ENCODE measurements at regions not wholly inside any gene's neighbourhood (a gene's known extent, or its start where the extent isn't known, plus 50 kb on each side); places are given as distances from the start of the nearest gene placed in this dataset.
A peak's percentile ranks its signal among the peaks of the same experiment; 100 is the strongest.

DNA sequence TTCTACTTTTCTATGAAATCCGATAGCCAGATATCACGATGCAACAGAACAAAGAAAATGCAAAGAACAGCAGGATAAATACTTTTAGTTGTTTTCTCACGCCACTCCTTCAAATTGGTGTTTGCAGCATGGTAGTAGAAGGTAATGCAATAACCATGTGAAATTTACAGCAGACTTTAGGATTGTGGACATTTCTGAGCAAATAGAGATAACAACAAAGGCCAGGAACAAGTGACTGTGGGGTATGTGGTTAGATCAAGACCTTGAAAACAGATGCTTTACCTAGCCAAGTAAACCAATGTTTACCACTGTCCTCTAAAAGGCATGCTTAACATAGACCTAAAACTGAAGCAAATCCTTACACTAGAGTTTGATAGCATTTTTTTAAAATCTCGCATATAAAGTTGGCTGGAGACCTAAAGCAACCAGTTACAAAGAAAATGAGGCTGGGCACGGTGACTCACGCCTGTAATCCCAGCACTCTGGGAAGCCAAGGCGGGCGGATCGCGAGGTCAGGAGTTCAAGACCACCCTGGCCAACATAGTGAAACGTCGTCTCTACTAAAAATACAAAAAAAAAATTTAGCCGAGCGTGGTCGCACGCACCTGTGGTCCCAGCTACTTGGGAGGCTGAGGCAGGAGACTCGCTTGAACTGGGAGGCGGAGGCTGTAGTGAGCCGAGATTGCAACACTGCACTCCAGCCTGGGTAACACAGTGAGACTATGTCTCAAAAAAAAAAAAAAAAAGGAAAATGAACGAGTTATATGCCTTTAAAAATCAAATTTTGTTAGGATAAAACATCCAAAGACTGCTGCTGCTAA is 123.2 kb upstream of the FOXN3 start:
- TF ChIP-seq, protein P1, sequence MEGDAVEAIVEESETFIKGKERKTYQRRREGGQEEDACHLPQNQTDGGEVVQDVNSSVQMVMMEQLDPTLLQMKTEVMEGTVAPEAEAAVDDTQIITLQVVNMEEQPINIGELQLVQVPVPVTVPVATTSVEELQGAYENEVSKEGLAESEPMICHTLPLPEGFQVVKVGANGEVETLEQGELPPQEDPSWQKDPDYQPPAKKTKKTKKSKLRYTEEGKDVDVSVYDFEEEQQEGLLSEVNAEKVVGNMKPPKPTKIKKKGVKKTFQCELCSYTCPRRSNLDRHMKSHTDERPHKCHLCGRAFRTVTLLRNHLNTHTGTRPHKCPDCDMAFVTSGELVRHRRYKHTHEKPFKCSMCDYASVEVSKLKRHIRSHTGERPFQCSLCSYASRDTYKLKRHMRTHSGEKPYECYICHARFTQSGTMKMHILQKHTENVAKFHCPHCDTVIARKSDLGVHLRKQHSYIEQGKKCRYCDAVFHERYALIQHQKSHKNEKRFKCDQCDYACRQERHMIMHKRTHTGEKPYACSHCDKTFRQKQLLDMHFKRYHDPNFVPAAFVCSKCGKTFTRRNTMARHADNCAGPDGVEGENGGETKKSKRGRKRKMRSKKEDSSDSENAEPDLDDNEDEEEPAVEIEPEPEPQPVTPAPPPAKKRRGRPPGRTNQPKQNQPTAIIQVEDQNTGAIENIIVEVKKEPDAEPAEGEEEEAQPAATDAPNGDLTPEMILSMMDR (IDR thresholded peaks at IDR 0.05): no peak
- Histone ChIP-seq H3K27me3 (no peaks in the 10 kb centered on the region), H3K36me3 (no peaks in the 10 kb centered on the region), H3K4me1 (peaks cover 0 to 36% (median 12%) of the 10 kb centered on the region in 9 donors), H3K4me3 (no peak overlapping the region), H3K27ac (no peak overlapping the region), H3K9me3 (no peaks in the 10 kb centered on the region)
- intact Hi-C loops (cut with DNase I): no loop called here
- DNase-seq (no peak), ATAC-seq (no peak)
- WGBS, 2 donors: 91 to 92% methylated on average over 20 of the region's 20 CpGs

DNA sequence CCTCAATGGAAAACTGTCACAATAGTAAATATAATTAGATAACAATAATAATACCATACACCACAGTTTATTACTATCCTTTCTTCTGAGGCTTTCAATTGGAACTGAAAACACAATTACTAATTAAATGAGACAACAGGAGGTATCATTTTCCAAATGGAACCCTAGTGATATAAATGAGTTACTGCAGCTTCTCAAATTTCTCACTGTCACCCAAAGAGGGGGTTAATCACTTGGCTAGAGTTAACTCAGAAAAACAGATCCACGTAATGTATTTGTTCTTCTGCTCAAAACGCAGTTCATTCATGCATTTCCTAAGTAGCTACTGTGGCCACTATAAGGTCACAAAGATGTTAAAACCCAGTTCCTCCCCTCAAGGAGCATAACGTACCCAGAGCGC is 120.9 kb upstream of the FOXN3 start:
- Histone ChIP-seq H3K4me3 (no peak overlapping the region), H3K27me3 (no peaks in the 10 kb centered on the region), H3K4me1 (peaks cover 0 to 34% (median 10%) of the 10 kb centered on the region in 9 donors), H3K9me3 (no peaks in the 10 kb centered on the region), H3K36me3 (no peaks in the 10 kb centered on the region), H3K27ac (no peak overlapping the region)
- intact Hi-C loops (cut with DNase I): no loop called here
- TF ChIP-seq, protein P1 (IDR thresholded peaks at IDR 0.05): no peak
- no peak for DNase-seq
- ATAC-seq: no peak
- 87 to 90% methylated on average over 4 of the region's 4 CpGs for WGBS, 2 donors

DNA sequence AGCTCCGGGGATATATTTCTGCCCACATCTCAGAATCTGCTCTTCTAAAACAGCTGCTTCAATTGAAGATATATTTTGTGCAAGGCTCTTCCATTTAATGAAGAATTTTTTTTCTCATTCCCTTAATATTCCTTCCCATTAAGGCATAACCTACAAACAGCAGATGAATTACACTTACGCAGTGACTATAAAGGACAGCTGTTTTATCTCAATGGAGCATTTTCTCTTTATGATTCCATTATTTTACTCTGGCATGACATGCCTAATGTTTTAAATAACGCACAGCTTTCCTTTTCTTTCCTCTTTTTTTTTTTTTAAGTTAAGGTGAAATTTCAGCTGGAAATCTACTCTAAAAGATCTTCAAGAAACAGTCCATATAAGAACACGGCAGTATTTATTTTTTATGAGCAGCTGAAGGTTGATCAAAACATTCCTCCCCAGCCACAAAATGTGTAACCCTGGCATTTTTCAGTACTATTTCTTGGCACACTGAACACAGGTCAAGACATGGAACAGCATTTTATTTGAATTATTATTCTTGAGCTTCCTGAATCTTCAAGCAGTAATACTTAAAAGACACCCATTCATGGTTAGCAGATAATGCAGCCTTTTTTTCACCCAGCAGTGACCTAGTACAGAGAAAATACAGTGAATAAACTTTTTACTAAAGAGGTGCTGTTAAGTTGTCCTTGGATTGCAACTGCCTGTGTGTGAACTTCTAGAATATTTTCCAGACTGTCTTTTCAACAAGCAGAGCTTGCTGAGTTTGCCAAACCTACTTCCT is 118.1 kb upstream of the FOXN3 start:
- Histone ChIP-seq H3K4me3 (no peak overlapping the region), H3K4me1 (peaks cover 0 to 42% (median 10%) of the 10 kb centered on the region in 9 donors), H3K27me3 (no peaks in the 10 kb centered on the region), H3K9me3 (peaks cover 0 to 3% (median 0%) of the 10 kb centered on the region in 11 donors), H3K36me3 (no peaks in the 10 kb centered on the region), H3K27ac (peak overlapping the region in 1 of 10 donors; percentile 34)
- WGBS, 2 donors: 68 to 75% methylated on average over 4 of the region's 4 CpGs
- ATAC-seq (no peak), DNase-seq (no peak)
- TF ChIP-seq, protein P1 (IDR thresholded peaks at IDR 0.05): no peak
- intact Hi-C loops (cut with DNase I): no loop called here

DNA sequence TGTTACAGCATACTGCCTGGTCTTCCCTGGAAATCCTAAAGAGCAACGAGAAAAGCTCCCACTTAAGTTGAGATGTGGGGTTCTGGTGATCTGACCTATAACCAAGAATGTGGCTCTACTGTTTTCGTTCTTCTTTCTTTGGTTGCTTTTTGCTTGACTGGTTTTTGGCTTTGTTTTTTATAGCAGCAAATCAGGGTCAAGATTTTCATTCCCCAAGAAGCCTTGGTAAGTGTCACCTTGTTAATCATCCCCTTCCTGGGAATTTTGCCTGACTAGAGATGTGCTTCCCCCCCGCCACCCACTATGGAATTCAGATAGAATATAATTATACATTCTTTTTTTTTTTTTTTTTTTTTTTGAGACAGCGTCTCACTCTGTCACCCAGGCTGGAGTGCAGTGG is 116.7 kb upstream of the FOXN3 start:
- TF ChIP-seq, protein P1 (IDR thresholded peaks at IDR 0.05): no peak
- Histone ChIP-seq H3K4me1 (peaks cover 0 to 32% (median 10%) of the 10 kb centered on the region in 9 donors), H3K27ac (no peak overlapping the region), H3K9me3 (peaks cover 0 to 4% (median 0%) of the 10 kb centered on the region in 11 donors), H3K36me3 (no peaks in the 10 kb centered on the region), H3K4me3 (no peak overlapping the region), H3K27me3 (no peaks in the 10 kb centered on the region)
- DNase-seq (no peak), ATAC-seq (no peak)
- intact Hi-C loops (cut with DNase I): no loop called here
- WGBS, 2 donors: 97 to 98% methylated on average over 4 of the region's 4 CpGs
